ENCODE measurements at regions not wholly inside any gene's neighbourhood (a gene's known extent, or its start where the extent isn't known, plus 50 kb on each side); places are given as distances from the start of the nearest gene placed in this dataset.

- DNase-seq (ENCODE audit: low spot score), result no peak
These were observed 58.4 kb downstream of the HMHB1 start for GRCh38 chr5:143870362-143870761.

- DNase-seq (ENCODE audit: low spot score), result no peak
These were observed 59.1 kb downstream of the HMHB1 start for GRCh38 chr5:143870871-143871632.

GRCh38 chr5:143871672-143872071 lies 59.7 kb downstream of the HMHB1 start:
- no peak for DNase-seq (ENCODE audit: low spot score)

GRCh38 chr5:143874312-143874711 lies 62.4 kb downstream of the HMHB1 start:
- no peak for DNase-seq (ENCODE audit: low spot score)

- no peak for DNase-seq (ENCODE audit: low spot score)
These were observed 65.2 kb downstream of the HMHB1 start for GRCh38 chr5:143877196-143877595.

- no peak for DNase-seq (ENCODE audit: low spot score)
These were observed 66.5 kb downstream of the HMHB1 start for GRCh38 chr5:143878430-143878829.

- DNase-seq (ENCODE audit: low spot score), result no peak
These were observed 67.7 kb downstream of the HMHB1 start for GRCh38 chr5:143879646-143880045.

- no peak for DNase-seq (ENCODE audit: low spot score)
These were observed 68.2 kb downstream of the HMHB1 start for GRCh38 chr5:143880178-143880577.

GRCh38 chr5:143882520-143882919 lies 70.6 kb downstream of the HMHB1 start:
- DNase-seq (ENCODE audit: low spot score), result no peak

GRCh38 chr5:143886096-143886495 lies 74.1 kb downstream of the HMHB1 start:
- DNase-seq (ENCODE audit: low spot score), result no peak

GRCh38 chr5:143886651-143887638 lies 75.0 kb downstream of the HMHB1 start:
- DNase-seq (ENCODE audit: low spot score), result no peak

- no peak for DNase-seq (ENCODE audit: low spot score)
These were observed 76.1 kb downstream of the HMHB1 start for GRCh38 chr5:143887903-143888665.

GRCh38 chr5:143888912-143889311 lies 77.0 kb downstream of the HMHB1 start:
- no peak for DNase-seq (ENCODE audit: low spot score)

GRCh38 chr5:143889986-143890385 lies 78.0 kb downstream of the HMHB1 start:
- DNase-seq (ENCODE audit: low spot score), result no peak

GRCh38 chr5:143890487-143890886 lies 78.5 kb downstream of the HMHB1 start:
- DNase-seq (ENCODE audit: low spot score), result no peak

- DNase-seq (ENCODE audit: low spot score), result no peak
These were observed 80.3 kb downstream of the HMHB1 start for GRCh38 chr5:143892271-143892670.

GRCh38 chr5:143892908-143893307 lies 80.9 kb downstream of the HMHB1 start:
- DNase-seq (ENCODE audit: low spot score), result no peak

- DNase-seq (ENCODE audit: low spot score), result no peak
These were observed 81.7 kb downstream of the HMHB1 start for GRCh38 chr5:143893638-143894037.

GRCh38 chr5:143896516-143896915 lies 84.6 kb downstream of the HMHB1 start:
- no peak for DNase-seq (ENCODE audit: low spot score)

GRCh38 chr5:143896966-143897365 lies 85.0 kb downstream of the HMHB1 start:
- no peak for DNase-seq (ENCODE audit: low spot score)

GRCh38 chr5:143898381-143898780 lies 86.4 kb downstream of the HMHB1 start:
- DNase-seq (ENCODE audit: low spot score), result no peak

- no peak for DNase-seq (ENCODE audit: low spot score)
These were observed 87.1 kb downstream of the HMHB1 start for GRCh38 chr5:143898916-143899591.

Data from CD4-positive, alpha-beta T cell treated with Interleukin-2 at 100 ng/mL for 4 hours (primary cell).